CMK (cell line): ENCODE measurements at regions not wholly inside any gene's neighbourhood (a gene's known extent, or its start where the extent isn't known, plus 50 kb on each side); places are given as distances from the start of the nearest gene placed in this dataset.
"Not testable (repeated sequence)": the region's sequence is repeated elsewhere in the genome, so short reads cannot be mapped to it uniquely, and the experiment has no call there.

Experiments used
- DNase-seq: peaks from one replicate; pipeline ENCODE4 v3.0.0-alpha.2; 2010; ENCODE audit warnings: low read depth

GRCh38 chr21:19523061-19523460, 1119.5 kb upstream of the TMPRSS15 start:
- DNase-seq, result no peak

- DNase-seq, result no peak
Observed at GRCh38 chr21:19523746-19524145, 1120.2 kb upstream of the TMPRSS15 start.

DNA sequence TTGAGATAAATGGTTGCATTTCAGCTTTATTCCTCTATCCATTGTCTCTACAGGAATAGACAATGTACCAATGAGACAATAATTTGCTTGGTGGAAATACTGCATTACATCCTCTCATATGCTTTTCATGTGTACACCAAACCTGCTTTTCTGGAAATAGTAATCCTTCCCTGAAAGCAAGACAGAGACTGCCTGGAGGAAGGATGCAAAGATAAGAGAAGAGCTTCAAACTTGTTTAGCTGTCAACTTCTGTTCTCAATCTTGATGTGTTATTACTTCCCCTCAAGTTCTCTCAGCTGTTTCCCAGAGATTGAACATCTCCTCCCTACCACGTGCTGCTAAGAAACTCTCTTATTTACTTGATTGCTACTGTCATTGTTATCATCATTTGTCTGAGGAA, 1125.4 kb upstream of the TMPRSS15 start:
- DNase-seq, result peak; percentile 56

- peak; percentile 80 for DNase-seq
Observed at GRCh38 chr21:19535356-19535755, 1131.8 kb upstream of the TMPRSS15 start.

- no peak for DNase-seq
Observed at GRCh38 chr21:19537116-19537515, 1133.5 kb upstream of the TMPRSS15 start.

DNA sequence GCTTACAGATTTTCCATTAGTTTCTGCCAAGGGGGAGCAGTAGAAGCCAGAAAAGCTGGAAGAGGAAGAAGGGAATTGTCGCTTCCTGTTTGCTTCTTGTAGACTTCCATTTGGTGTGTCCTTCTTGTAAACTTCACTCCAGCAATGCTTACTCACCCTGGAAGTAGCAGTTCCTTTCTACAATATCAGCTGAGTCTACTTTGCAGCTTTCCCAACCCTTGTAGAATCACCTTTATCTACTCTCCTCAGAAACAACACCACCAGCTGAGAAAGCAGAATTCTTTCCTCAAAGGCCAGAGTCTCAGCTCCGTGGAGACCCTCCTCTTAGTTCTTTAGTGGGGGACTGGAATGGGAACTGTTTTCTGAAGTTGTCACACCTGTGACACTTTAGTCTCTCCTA, 1136.7 kb upstream of the TMPRSS15 start:
- DNase-seq, result no peak

GRCh38 chr21:19541602-19542001, 1138.0 kb upstream of the TMPRSS15 start:
- DNase-seq, result no peak

DNA sequence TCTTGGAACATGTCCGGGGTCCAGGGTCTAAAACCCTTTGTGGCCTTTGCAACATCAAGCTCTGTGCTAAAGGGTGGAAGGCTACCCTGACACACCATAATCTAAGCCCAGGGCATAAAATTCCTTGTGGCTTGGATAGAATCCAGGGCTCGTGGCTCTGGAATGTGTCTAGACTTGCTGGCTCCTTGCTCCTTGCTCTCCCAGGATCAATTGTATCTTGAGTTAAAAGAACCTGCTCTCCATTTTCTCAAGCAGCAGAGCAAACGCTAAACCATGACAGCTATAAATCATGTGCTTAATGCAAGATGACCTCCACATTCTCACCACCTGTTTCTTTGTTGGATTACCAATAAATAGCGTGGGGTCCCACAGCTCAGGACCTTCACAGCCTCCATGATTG, 1140.9 kb upstream of the TMPRSS15 start:
- not testable (repeated sequence) for DNase-seq

- DNase-seq, result no peak
Observed at GRCh38 chr21:19547951-19548840, 1144.6 kb upstream of the TMPRSS15 start.

DNA sequence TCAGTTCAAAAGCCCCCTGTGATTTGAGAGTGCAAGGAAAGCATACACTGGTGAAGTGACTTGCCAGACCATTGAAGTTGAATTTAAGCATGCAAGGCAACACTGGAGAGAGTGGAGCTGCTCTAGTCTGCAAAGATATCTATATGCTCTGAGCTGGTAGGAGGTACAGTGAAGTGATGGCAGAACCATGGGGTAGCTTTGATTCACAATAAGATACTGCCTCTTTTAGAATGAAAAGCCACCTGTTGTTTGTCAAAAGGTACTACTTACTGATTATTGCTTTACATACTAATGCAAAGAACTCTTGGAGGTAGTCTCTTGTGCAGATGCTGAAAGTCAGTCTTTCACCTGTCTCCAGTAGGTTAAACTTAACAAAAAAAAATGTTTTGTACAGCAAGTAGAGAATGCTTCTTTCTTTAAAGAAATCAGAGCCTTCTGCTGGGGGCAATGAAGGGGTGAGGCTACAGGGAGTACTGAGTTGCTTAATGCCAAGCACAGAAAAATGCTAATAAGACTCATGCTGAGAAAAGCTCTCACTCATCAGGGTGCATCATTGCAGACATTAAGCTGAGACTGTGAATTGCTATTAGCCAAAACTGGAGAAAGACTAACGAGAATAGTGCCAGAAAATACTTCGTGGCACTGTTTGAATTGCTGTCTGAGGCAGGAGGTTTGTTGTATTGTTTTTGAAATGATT, 1150.5 kb upstream of the TMPRSS15 start:
- no peak for DNase-seq

DNA sequence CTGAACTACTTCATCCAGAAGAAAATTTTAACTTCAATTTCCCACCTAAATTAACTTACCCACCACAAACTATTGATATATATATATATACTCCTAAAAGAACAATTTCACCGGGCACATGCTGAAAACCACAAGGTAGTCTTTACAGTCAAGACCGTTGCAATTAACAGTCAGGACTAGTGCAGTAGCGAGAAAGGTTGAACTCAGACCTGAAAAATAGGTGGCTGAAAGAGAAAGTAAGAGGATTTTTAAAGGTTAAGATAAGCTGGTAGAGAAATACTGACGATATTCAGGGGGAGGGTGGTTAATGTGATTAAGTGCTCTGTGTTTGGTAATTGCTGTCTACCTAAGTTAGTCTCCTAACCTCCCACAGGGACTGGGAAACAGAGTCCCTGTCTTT, 1153.5 kb upstream of the TMPRSS15 start:
- no peak for DNase-seq

DNA sequence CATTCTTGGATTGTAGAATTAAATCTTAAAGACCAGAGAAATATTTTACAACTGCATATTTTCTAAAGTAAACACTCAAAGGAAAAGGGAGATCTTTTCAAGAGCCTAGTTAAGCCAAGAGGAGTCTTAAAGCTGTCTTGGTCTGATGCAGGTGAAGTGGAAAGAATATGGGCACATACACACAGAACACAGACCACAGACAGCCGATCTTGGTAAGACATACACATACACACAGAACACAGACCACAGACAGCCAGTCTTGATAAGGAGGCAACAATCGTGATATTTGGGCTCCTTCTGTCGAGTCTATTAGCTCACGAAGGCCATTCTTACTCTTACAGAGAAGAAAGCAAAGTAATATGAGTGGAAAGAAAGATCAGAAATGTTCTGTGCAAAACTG, 1153.9 kb upstream of the TMPRSS15 start:
- DNase-seq, result peak; percentile 59

- no peak for DNase-seq
Observed at GRCh38 chr21:19565587-19565986, 1162.0 kb upstream of the TMPRSS15 start.

- DNase-seq, result no peak
Observed at GRCh38 chr21:19566975-19567374, 1163.4 kb upstream of the TMPRSS15 start.

- no peak for DNase-seq
Observed at GRCh38 chr21:19577381-19577780, 1173.8 kb upstream of the TMPRSS15 start.

- no peak for DNase-seq
Observed at GRCh38 chr21:19590044-19590443, 1186.5 kb upstream of the TMPRSS15 start.

- peak; percentile 37 for DNase-seq
Observed at GRCh38 chr21:19603011-19603593, 1199.5 kb upstream of the TMPRSS15 start.

GRCh38 chr21:19608101-19608621, 1204.6 kb upstream of the TMPRSS15 start:
- DNase-seq, result peak; percentile 86

GRCh38 chr21:19609611-19610010, 1206.0 kb upstream of the TMPRSS15 start:
- DNase-seq, result no peak

DNA sequence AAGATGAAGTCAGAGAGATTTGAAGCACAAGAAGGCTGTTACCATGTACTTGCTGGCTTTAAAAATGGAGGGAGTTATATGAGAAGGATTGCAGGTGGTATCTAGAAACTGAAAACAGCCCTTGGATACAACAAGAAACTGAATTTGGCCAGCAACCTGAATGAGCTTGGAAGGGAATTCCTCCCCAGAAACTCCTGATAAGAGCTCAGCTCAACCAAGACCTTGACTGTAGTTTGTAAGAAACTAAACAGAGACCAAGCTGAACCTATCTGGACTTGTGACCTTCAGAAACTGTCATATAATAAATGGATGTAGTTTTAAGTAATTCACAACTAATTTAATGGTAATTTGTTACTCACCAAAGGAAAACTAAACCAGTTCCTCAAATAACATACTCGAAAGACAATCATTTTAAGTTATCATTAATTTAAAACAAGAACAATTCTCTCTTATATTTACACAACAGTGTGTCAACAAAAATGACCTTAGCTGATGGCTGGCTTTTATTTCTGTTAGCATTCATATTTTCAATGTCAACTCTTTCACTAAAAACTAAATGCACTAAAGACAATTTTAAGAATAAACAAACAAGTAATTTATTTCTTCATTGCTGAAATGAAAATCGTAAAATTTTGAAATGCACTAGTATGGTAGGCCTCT, 1218.4 kb upstream of the TMPRSS15 start:
- no peak for DNase-seq

GRCh38 chr21:19640964-19641363, 1237.4 kb upstream of the TMPRSS15 start:
- DNase-seq, result no peak

GRCh38 chr21:19648391-19648790, 1244.8 kb upstream of the TMPRSS15 start:
- no peak for DNase-seq
